ENCODE measurements at regions not wholly inside any gene's neighbourhood (a gene's known extent, or its start where the extent isn't known, plus 50 kb on each side); places are given as distances from the start of the nearest gene placed in this dataset.

GRCh38 chr6:112910256-112910655, 563.1 kb downstream of the RFPL4B start:
- H3K36me3 ChIP-seq (ENCODE audit: control insufficient read depth, insufficient read depth, low read length), result no peaks in the 10 kb centered on the region
- in situ Hi-C loops (cut with HindIII; ENCODE audit: low pct_unique_long_range_greater_than_20kb, low sequenced_read_pairs), result no loop called here
- H3K4me3 ChIP-seq (ENCODE audit: low read depth in 2 of 2, low read length in 2 of 2), result no peak overlapping the region
- BruUV-seq (replicated peaks), result no TSS peak
- POLR2A ChIA-PET, result no interaction called here
- CTCF ChIA-PET, result no interaction called here
- H3K27ac ChIP-seq (ENCODE audit: low read length), result no peak overlapping the region
- H3K9me3 ChIP-seq (ENCODE audit: control insufficient read depth, insufficient read depth, low read depth, low read length), result no peaks in the 10 kb centered on the region
- H3K4me1 ChIP-seq (ENCODE audit: control insufficient read depth, insufficient read depth, low read length), result no peaks in the 10 kb centered on the region; the same call in 1 of the 2 replicates
- intact Hi-C loops (cut with micrococcal nuclease; ENCODE audit: unreplicated experiment), result no loop called here
- DNase-seq (ENCODE audit: low read depth, low spot score) (no peak), ATAC-seq (no peak)
- no peaks in the 10 kb centered on the region for H3K27me3 ChIP-seq (ENCODE audit: control insufficient read depth, insufficient read depth, low read length)
- TF ChIP-seq REST (IDR thresholded peaks at IDR 0.05; ENCODE audit: insufficient read depth in 1 of 2, low read depth in 2 of 2, low read length in 1 of 2), result no peak
- no peak for TF ChIP-seq CTCF (IDR thresholded peaks at IDR 0.05)
- no peak for TF ChIP-seq SIN3A (IDR thresholded peaks at IDR 0.05; ENCODE audit: borderline replicate concordance, insufficient read depth, low read depth, low read length)
- no peak for TF ChIP-seq POLR2AphosphoS5 (IDR thresholded peaks at IDR 0.05; ENCODE audit: low read depth, low read length)
- TF ChIP-seq TCF7L2 (IDR thresholded peaks at IDR 0.05; ENCODE audit: low read depth, low read length), result no peak

- no peak for DNase-seq (ENCODE audit: low read depth, low spot score)
- POLR2A ChIA-PET, result no interaction called here
- no TSS peak for BruUV-seq (replicated peaks)
- ATAC-seq, result no peak
- H3K36me3 ChIP-seq (ENCODE audit: control insufficient read depth, insufficient read depth, low read length), result no peaks in the 10 kb centered on the region
- no peaks in the 10 kb centered on the region; the same call in 1 of the 2 replicates for H3K4me1 ChIP-seq (ENCODE audit: control insufficient read depth, insufficient read depth, low read length)
- no peaks in the 10 kb centered on the region for H3K27me3 ChIP-seq (ENCODE audit: control insufficient read depth, insufficient read depth, low read length)
- intact Hi-C loops (cut with micrococcal nuclease; ENCODE audit: unreplicated experiment) (no loop called here), in situ Hi-C loops (cut with HindIII; ENCODE audit: low pct_unique_long_range_greater_than_20kb, low sequenced_read_pairs) (no loop called here)
- no peak overlapping the region; the same call in 1 of the 2 replicates for H3K27ac ChIP-seq (ENCODE audit: low read length)
- CTCF ChIA-PET, result no interaction called here
- H3K4me3 ChIP-seq (ENCODE audit: low read depth in 2 of 2, low read length in 2 of 2), result no peak overlapping the region
- H3K9me3 ChIP-seq (ENCODE audit: control insufficient read depth, insufficient read depth, low read depth, low read length), result no peaks in the 10 kb centered on the region
- TF ChIP-seq POLR2AphosphoS5 (IDR thresholded peaks at IDR 0.05; ENCODE audit: low read depth, low read length) (no peak), REST (IDR thresholded peaks at IDR 0.05; ENCODE audit: insufficient read depth in 1 of 2, low read depth in 2 of 2, low read length in 1 of 2) (no peak), TCF7L2 (IDR thresholded peaks at IDR 0.05; ENCODE audit: low read depth, low read length) (no peak), SIN3A (IDR thresholded peaks at IDR 0.05; ENCODE audit: borderline replicate concordance, insufficient read depth, low read depth, low read length) (no peak), CTCF (IDR thresholded peaks at IDR 0.05) (no peak)
Observed at GRCh38 chr6:112911959-112912358, 564.8 kb downstream of the RFPL4B start.
